NCI-H128 (cell line): ENCODE measurements at regions not wholly inside any gene's neighbourhood (a gene's known extent, or its start where the extent isn't known, plus 50 kb on each side); places are given as distances from the start of the nearest gene placed in this dataset.

Source experiments
- DNase-seq: peaks from one replicate; lab custom pipeline; 2025; ENCODE audit not compliant: unreplicated experiment; lab: John Stamatoyannopoulos, UW

GRCh38 chr9:119537138-119537537 is 167.9 kb upstream of the BRINP1 start:
- no peak for DNase-seq

GRCh38 chr9:119533504-119533903 is 164.3 kb upstream of the BRINP1 start:
- DNase-seq: no peak

- no peak for DNase-seq
These were observed 157.5 kb upstream of the BRINP1 start for GRCh38 chr9:119526698-119527097.

- no peak for DNase-seq
These were observed 154.3 kb upstream of the BRINP1 start for GRCh38 chr9:119523508-119523907.

GRCh38 chr9:119522381-119522780 is 153.1 kb upstream of the BRINP1 start:
- no peak for DNase-seq

- DNase-seq: no peak
These were observed 140.2 kb upstream of the BRINP1 start for GRCh38 chr9:119509291-119509905.

- DNase-seq: no peak
These were observed 132.1 kb upstream of the BRINP1 start for GRCh38 chr9:119501374-119501773.

GRCh38 chr9:119500072-119500771 is 131.0 kb upstream of the BRINP1 start:
- no peak for DNase-seq

GRCh38 chr9:119487118-119487827 is 118.0 kb upstream of the BRINP1 start:
- no peak for DNase-seq

GRCh38 chr9:119483153-119483552 is 113.9 kb upstream of the BRINP1 start:
- DNase-seq: no peak

- DNase-seq: no peak
These were observed 108.0 kb upstream of the BRINP1 start for GRCh38 chr9:119477197-119477596.

- no peak for DNase-seq
These were observed 88.8 kb upstream of the BRINP1 start for GRCh38 chr9:119458068-119458467.

- DNase-seq: no peak
These were observed 84.7 kb upstream of the BRINP1 start for GRCh38 chr9:119453980-119454379.

GRCh38 chr9:119453490-119453911 is 84.3 kb upstream of the BRINP1 start:
- DNase-seq: no peak

GRCh38 chr9:119451426-119451825 is 82.2 kb upstream of the BRINP1 start:
- DNase-seq: no peak

- no peak for DNase-seq
These were observed 73.9 kb upstream of the BRINP1 start for GRCh38 chr9:119443179-119443578.

GRCh38 chr9:119441832-119442231 is 72.6 kb upstream of the BRINP1 start:
- no peak for DNase-seq

- DNase-seq: no peak
These were observed 72.1 kb upstream of the BRINP1 start for GRCh38 chr9:119441338-119441737.

GRCh38 chr9:119436261-119436660 is 67.0 kb upstream of the BRINP1 start:
- no peak for DNase-seq

- no peak for DNase-seq
These were observed 65.8 kb upstream of the BRINP1 start for GRCh38 chr9:119435076-119435475.

- DNase-seq: no peak
These were observed 63.2 kb upstream of the BRINP1 start for GRCh38 chr9:119432428-119432827.

- no peak for DNase-seq
These were observed 60.1 kb upstream of the BRINP1 start for GRCh38 chr9:119429302-119429701.
